Mesendoderm (in vitro differentiated cells): ENCODE measurements at regions not wholly inside any gene's neighbourhood (a gene's known extent, or its start where the extent isn't known, plus 50 kb on each side); places are given as distances from the start of the nearest gene placed in this dataset. TPM values are rescaled to one million over a fixed set of nuclear protein-coding genes. Genes with fewer than 3 reads are reported as not detected.

Experiments
- DNase-seq: peaks from one replicate; pipeline ENCODE4 v3.0.0; 2013
- H2AK5ac ChIP-seq: 2 replicates; pipeline ENCODE4 v1.6.1; 2013; ENCODE audit warnings: low read length, inconsistent platforms
- H2BK120ac ChIP-seq: 2 replicates; pipeline ENCODE4 v1.6.1; 2013; ENCODE audit warnings: low read depth, mild to moderate bottlenecking, low read length, moderate library complexity, mixed read lengths
- H2BK15ac ChIP-seq: replicated peaks from 2 replicates; pipeline ENCODE4 v1.6.1; 2013; ENCODE audit warnings: low read depth, mild to moderate bottlenecking, moderate library complexity
- H2BK5ac ChIP-seq: 2 replicates; pipeline ENCODE4 v1.6.1; 2013; ENCODE audit warnings: low read length, inconsistent platforms
- H3K18ac ChIP-seq: 2 replicates; pipeline ENCODE4 v1.6.1; 2013; ENCODE audit warnings: mild to moderate bottlenecking, low read length, mixed read lengths
- H3K23ac ChIP-seq: one replicate; pipeline ENCODE4 v1.6.1; 2013; ENCODE audit warnings: low read length
- H3K27ac ChIP-seq: 2 replicates; pipeline ENCODE4 v1.5.1; 2013; ENCODE audit warnings: low read depth, mild to moderate bottlenecking, inconsistent platforms, low read length, moderate library complexity
- H3K27me3 ChIP-seq: 2 replicates; pipeline ENCODE4 v1.6.1; 2013; ENCODE audit warnings: low read length, control low read depth, mild to moderate bottlenecking, inconsistent platforms; ENCODE audit not compliant: insufficient read depth, poor library complexity
- H3K36me3 ChIP-seq: 2 replicates; pipeline ENCODE4 v1.6.1; 2013; ENCODE audit warnings: low read length, inconsistent platforms; ENCODE audit not compliant: control insufficient read depth, insufficient read depth
- H3K4ac ChIP-seq: one replicate; pipeline ENCODE4 v1.6.1; 2013; ENCODE audit warnings: low read depth, mild to moderate bottlenecking, low read length, moderate library complexity
- H3K4me1 ChIP-seq: 2 replicates; pipeline ENCODE4 v1.6.1; 2013; ENCODE audit warnings: low read depth, low read length, inconsistent platforms; ENCODE audit not compliant: control insufficient read depth
- H3K4me2 ChIP-seq: 2 replicates; pipeline ENCODE4 v1.6.1; 2013; ENCODE audit warnings: low read length
- H3K4me3 ChIP-seq: 2 replicates; pipeline ENCODE4 v1.5.1; 2013; ENCODE audit warnings: mild to moderate bottlenecking, low read length
- H3K56ac ChIP-seq: one replicate; pipeline ENCODE4 v1.6.1; 2013; ENCODE audit warnings: low read length
- H3K79me1 ChIP-seq: 2 replicates; pipeline ENCODE4 v1.6.1; 2013; ENCODE audit warnings: low read length, inconsistent platforms
- H3K79me2 ChIP-seq: 2 replicates; pipeline ENCODE4 v1.6.1; 2013; ENCODE audit warnings: mild to moderate bottlenecking, low read length; ENCODE audit not compliant: control insufficient read depth, insufficient read depth
- H3K9ac ChIP-seq: 2 replicates; pipeline ENCODE4 v1.6.1; 2013; ENCODE audit warnings: low read length, inconsistent platforms
- H4K5ac ChIP-seq: one replicate; pipeline ENCODE4 v1.6.1; 2013; ENCODE audit warnings: low read length
- H4K8ac ChIP-seq: one replicate; pipeline ENCODE4 v1.6.1; 2013; ENCODE audit warnings: low read depth, mild to moderate bottlenecking, control low read depth, low read length, moderate library complexity
- WGBS: extraction: QIAGEN DNeasy Blood & Tissue Kit; methylation state at CpG from one replicate; pipeline ENCODE4 v1.1.7; 2013; ENCODE audit warnings: low lambda C conversion rate, missing lambda C conversion rate; ENCODE audit not compliant: insufficient coverage; ENCODE audit errors: extremely low coverage; 5-methylcytosine and 5-hydroxymethylcytosine counted together
- small RNA-seq: library from polyadenylated mRNA; stranded (forward); fragments of <200 nt; extraction: miRNeasy Mini kit (QIAGEN cat#:217004); gene quantifications from one replicate; pipeline ENCODE3, GENCODE V24; 2013; ENCODE audit not compliant: insufficient read depth

DNA sequence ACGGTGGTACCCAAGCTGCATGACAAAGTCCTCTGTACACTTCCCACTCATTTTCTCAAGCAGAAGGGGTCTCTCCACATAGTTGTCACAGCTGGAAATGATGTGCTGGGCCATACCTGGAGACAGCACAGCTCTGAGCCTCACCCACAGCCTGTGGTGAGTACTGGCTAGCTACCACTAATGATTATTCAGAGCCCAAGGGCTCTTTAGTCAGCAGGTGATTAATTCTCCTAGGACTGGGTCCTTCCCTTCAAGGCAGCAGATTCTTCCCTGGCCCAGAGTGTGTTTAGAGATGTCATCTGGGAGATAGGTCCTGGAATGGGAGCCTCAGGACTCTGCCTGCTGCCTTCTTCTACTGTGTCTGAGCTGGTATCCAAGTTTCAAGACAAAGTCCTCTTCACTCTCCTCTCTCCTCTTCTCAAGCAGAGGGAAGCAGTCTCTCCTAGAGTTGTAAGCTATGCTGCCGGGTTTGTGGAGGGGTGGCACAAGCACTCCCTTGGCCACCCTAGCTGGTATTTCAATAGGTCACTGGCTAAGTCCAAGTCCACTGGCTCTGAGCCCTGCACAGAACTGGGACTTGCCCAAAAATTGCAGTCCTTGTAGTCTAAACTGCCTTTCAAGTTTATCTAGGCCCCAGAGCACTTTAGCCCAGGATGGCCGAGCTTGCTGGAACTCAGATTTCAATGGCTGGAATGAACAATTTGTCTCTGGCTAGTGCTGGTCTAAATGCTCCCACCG, 49.8 kb upstream of the VGLL2 start:
- no peaks in the 10 kb centered on the region for H3K79me1 ChIP-seq
- H3K23ac ChIP-seq: no peak overlapping the region
- no peaks in the 10 kb centered on the region for H3K36me3 ChIP-seq
- no peak overlapping the region for H2BK5ac ChIP-seq
- no peak overlapping the region for H4K5ac ChIP-seq
- no peak overlapping the region for H2AK5ac ChIP-seq
- WGBS: no CpG with 5 or more reads among the region's 4 CpGs
- H2BK120ac ChIP-seq: no peak overlapping the region
- no peak overlapping the region for H3K9ac ChIP-seq
- H3K4me1 ChIP-seq: no peaks in the 10 kb centered on the region
- H3K27ac ChIP-seq: no peak overlapping the region
- no peak for DNase-seq
- H4K8ac ChIP-seq: no peak overlapping the region
- no peak overlapping the region for H2BK15ac ChIP-seq
- no peaks in the 10 kb centered on the region for H3K27me3 ChIP-seq
- H3K18ac ChIP-seq: no peak overlapping the region
- H3K56ac ChIP-seq: no peak overlapping the region
- H3K4me2 ChIP-seq: no peak overlapping the region
- H3K4ac ChIP-seq: no peak overlapping the region
- no peaks in the 10 kb centered on the region for H3K79me2 ChIP-seq
- H3K4me3 ChIP-seq: no peak overlapping the region

Small RNA genes lying in the stretch of these regions (small RNA-seq; reads per million reads assigned to genes)
- gene RNA5SP214 (3.4 reads per million, percentile 53 among the genes with 10 or more reads in this experiment), gene RPS29P13 (not detected)
